Mucosa of descending colon (tissue), 3 donors: ENCODE measurements at regions not wholly inside any gene's neighbourhood (a gene's known extent, or its start where the extent isn't known, plus 50 kb on each side); places are given as distances from the start of the nearest gene placed in this dataset.

Source experiments
- ATAC-seq: fragments of 200-7000 bp; cut with Tn5 transposase; one replicate; pipeline ENCODE4 v1.9.1; 2020; ENCODE audit warnings: mild to moderate bottlenecking, moderate library complexity
- DNase-seq, 3 donors: peaks; one replicate each; pipeline ENCODE4 v3.0.0-alpha.2; 2020
- H3K36me3 ChIP-seq: fragments of 200-600 bp; one replicate; pipeline ENCODE4 v1.8.0; 2021; ENCODE audit warnings: low read depth, mild to moderate bottlenecking
- H3K4me1 ChIP-seq: fragments of 200-600 bp; one replicate; pipeline ENCODE4 v1.8.0; 2021; ENCODE audit warnings: low read depth, mild to moderate bottlenecking
- H3K4me3 ChIP-seq: fragments of 200-600 bp; one replicate; pipeline ENCODE4 v1.8.0; 2021; ENCODE audit warnings: mild to moderate bottlenecking
- H3K9me3 ChIP-seq: fragments of 200-600 bp; one replicate; pipeline ENCODE4 v1.8.0; 2021; ENCODE audit warnings: mild to moderate bottlenecking
- CTCF ChIP-seq: fragments of 200-600 bp; IDR thresholded peaks from one replicate; pipeline ENCODE4 v1.8.0; 2022; ENCODE audit warnings: antibody characterized with exemption, mild to moderate bottlenecking
- intact Hi-C, 2 donors: fragments of 100-400 bp; cut with DNase I in 1 of 2; cut with micrococcal nuclease in 1 of 2; formaldehyde crosslinking; loops; one replicate each; pipeline versions ENCODE4 v1.11.0 to v1.11.1; 2022; cut with DNase I, micrococcal nuclease
- donor health status: DM: no; HTN: no; CAD: no; lungs with moderate emphysema.
- donor health status: DM: no; HTN: no; CAD: no.
- donor health status: DM: no; HTN: yes; CAD: no.

DNA sequence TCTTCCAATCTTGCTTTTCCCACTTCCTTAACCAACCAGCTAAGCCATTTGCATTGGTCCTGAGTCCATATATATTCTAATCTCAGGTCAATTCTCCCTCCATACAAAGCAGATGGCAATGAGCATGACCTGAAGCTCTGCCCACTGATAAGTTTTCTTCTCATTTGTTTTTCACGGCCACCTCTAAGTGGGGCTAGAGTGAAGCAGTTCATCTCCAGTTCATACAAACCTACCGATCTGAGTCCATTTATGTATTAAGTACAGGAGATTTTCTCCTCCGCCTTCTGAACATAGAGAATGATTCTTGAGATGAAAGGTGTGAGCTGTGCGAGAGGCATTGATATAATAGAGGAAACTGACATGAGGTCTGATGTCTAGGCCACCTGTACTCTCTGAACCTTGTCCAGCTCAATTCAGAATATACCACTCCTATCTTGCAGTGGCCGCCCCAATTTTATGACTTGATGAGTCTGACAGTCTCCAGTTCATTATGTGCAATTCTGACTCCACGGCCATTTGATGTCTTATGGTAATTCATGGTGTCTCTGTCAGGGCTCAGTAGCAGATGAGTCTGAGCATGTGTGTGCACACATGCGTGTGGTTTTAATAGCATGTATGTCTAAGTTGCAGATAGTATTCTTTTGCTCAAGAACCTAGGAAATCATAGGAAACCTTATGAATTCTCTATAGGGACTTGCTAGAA, 329.8 kb downstream of the PMP22 start:
- ATAC-seq (no peak), DNase-seq (no peak)
- no peaks in the 10 kb centered on the region for H3K36me3 ChIP-seq
- no peaks in the 10 kb centered on the region for H3K9me3 ChIP-seq
- no peak for TF ChIP-seq CTCF
- no peak overlapping the region for H3K4me3 ChIP-seq
- intact Hi-C loops: no loop called here
- H3K4me1 ChIP-seq: no peaks in the 10 kb centered on the region

DNA sequence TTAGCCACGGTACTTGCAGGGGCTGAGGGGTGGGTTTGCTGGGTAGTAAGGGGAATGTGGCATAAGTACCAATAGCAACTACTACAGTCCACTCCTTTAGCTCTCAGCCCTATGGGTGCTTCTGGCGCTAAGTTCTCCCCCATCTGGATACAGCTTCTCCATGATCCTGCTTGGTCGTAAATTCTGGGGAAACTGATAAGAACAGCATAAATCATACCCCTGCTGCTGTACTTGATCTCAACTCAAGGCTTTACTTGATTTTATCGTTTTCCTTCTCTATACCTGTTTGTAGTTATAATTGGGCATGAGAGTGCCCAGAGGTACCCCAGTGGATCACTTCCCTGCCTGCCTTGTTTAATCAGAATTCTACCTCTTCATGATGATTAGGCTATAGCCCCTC, 331.4 kb downstream of the PMP22 start:
- no peak for TF ChIP-seq CTCF
- no peaks in the 10 kb centered on the region for H3K9me3 ChIP-seq
- DNase-seq (no peak), ATAC-seq (no peak)
- no peak overlapping the region for H3K4me3 ChIP-seq
- intact Hi-C loops: no loop called here
- no peaks in the 10 kb centered on the region for H3K4me1 ChIP-seq
- no peaks in the 10 kb centered on the region for H3K36me3 ChIP-seq

DNA sequence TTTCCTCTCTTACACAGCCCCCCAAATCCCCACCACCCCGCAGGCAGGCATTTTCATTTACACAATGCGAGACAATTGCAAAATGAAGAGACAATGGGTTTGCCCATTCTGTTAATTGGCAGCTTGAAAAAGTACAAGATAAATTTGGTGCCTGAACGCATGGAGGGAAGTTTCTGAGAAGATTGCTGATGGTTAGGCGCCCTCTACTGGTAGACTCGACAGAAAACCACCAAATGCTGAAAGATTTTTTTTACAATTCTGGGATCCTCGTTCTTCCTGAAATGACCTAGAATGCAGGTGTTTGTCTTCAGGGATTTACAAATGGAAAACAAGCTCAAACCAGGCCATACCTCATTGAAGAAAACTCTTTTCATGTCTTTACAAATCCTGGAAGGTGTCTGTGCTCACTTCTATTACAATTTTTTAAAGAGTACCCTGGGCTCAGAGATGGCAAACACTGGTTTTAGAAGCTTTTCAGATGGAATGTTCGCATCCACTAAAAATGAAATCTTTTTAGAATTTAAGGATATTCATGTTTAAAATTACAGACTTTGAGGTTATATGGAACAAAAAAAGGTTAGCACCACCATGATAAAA, 338.5 kb downstream of the PMP22 start:
- TF ChIP-seq CTCF: peak; percentile 58
- no peaks in the 10 kb centered on the region for H3K4me1 ChIP-seq
- DNase-seq (peak in 1 of 3 donors; percentile 73), ATAC-seq (peak; percentile 36)
- H3K36me3 ChIP-seq: no peaks in the 10 kb centered on the region
- intact Hi-C loops: loop anchor here (10.0 kb wide), 1 partner anchor 1332 kb away; no protein-coding TSS in a partner anchor
- no peaks in the 10 kb centered on the region for H3K9me3 ChIP-seq
- H3K4me3 ChIP-seq: no peak overlapping the region

DNA sequence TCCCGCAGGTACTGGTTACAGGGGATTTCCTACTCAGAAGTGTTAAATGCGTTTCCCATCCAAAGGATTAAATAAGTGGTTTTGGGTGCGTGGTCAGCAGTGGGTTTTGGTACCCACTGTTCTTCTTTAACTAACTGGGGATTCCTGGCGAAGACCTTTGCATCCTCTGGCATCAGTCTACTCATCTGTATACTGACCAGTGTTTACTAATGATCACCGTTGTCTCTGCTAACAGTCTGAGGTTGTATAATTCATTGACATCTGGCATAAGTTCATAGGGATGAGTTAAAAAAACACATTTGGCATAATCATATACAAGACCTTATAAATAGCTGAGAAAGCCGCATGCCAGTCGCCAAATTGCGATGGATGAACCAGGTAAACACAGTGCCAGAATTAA, 339.1 kb downstream of the PMP22 start:
- no peaks in the 10 kb centered on the region for H3K36me3 ChIP-seq
- ATAC-seq (no peak), DNase-seq (no peak)
- no peak overlapping the region for H3K4me3 ChIP-seq
- no peak for TF ChIP-seq CTCF
- intact Hi-C loops: loop anchor here (10.0 kb wide), 1 partner anchor 1331 kb away; no protein-coding TSS in a partner anchor
- H3K4me1 ChIP-seq: no peaks in the 10 kb centered on the region
- no peaks in the 10 kb centered on the region for H3K9me3 ChIP-seq

DNA sequence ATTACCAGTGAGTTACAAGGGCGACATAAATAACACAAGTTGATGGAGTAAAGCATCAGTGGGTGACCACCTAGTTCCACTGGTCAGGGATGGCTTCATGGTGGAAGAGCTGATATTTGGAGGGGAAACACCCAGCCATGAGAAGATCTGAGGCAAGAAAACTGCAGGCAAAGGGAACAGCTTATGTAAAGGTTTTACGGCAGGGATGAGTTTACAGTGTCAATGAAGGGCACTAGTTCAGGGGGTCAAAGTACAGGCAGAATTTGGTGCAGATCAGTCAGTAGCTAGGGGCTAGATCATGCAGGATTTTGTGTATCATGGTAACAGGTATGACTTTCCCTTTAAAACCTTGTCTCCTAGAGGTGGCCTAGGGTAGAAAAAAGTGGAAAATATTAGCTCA, 339.6 kb downstream of the PMP22 start:
- no peak overlapping the region for H3K4me3 ChIP-seq
- DNase-seq (no peak), ATAC-seq (no peak)
- intact Hi-C loops: loop anchor here (10.0 kb wide), 1 partner anchor 1331 kb away; no protein-coding TSS in a partner anchor
- H3K9me3 ChIP-seq: no peaks in the 10 kb centered on the region
- TF ChIP-seq CTCF: no peak
- no peaks in the 10 kb centered on the region for H3K36me3 ChIP-seq
- no peaks in the 10 kb centered on the region for H3K4me1 ChIP-seq
